ENCODE measurements at regions not wholly inside any gene's neighbourhood (a gene's known extent, or its start where the extent isn't known, plus 50 kb on each side); places are given as distances from the start of the nearest gene placed in this dataset.

DNA sequence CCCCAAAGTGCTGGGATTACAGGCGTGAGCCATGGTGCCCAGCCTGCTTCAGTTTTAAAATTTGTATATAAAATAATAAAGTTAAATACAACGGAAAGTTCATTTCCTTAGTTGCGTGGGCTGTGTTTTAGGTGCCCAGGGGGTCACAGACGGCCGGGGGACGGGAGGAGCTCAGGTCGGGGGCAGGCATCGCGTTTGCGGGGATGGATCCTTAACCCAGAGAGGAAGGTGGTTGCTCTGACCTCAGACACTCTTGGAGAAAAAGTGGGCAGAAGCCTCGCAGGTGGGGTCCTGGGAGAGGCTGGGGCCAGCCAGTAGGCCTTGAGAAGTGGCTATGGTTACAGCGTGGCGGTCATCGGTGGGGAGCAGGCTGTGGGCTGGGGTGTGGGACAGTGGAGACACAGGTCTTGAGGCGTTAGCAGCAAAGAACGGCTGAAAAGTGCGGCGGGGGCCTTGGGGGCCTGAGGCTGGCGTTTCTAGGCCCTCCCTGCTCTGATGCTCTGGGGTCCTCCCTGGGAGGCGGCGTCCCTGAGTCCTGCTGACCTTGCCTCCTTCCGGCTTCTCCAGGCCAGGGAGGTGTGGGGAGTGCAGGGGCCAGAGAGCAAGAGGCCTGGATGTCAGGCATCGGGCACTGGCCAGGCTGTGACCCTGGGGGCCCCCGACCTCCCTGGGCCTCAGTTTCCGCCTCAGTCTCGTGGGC lies 54.4 kb downstream of the UNCX start:
- DNase-seq: no peak

GRCh38 chr7:1287752-1288201 lies 55.1 kb downstream of the UNCX start:
- DNase-seq: no peak

GRCh38 chr7:1288390-1288995 lies 55.8 kb downstream of the UNCX start:
- DNase-seq: no peak

DNA sequence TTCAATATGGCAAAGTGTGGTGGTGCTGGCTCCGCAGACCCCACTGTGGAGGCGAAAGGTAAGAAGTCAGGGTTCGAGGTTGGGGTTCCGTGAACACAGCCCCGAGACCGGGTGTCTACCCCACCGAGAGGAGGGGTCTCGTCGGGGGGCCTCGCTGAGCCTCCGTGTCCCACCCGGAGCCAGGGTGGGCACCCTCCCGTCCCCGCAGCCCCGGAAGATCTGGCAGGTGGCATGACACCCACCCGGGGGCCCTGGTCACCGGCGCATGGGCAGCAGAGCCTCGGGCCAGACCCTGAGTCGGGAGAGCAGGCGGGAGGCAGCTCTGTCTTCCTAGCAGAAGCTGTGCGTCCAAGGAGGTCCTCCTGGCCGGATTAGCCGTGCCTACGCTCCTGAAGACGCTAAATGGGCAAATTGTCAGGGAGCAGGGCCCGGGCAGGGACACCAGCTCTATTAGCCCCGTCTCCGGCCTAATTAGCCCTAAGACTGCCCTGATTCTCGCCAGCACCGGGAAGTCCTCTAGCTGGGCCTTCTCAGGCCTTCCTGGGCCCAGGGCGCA lies 56.4 kb downstream of the UNCX start:
- DNase-seq: no peak

GRCh38 chr7:1289666-1290025 lies 57.0 kb downstream of the UNCX start:
- no peak for DNase-seq

GRCh38 chr7:1290026-1290678 lies 57.5 kb downstream of the UNCX start:
- peak; percentile 21 to 45 for DNase-seq

DNA sequence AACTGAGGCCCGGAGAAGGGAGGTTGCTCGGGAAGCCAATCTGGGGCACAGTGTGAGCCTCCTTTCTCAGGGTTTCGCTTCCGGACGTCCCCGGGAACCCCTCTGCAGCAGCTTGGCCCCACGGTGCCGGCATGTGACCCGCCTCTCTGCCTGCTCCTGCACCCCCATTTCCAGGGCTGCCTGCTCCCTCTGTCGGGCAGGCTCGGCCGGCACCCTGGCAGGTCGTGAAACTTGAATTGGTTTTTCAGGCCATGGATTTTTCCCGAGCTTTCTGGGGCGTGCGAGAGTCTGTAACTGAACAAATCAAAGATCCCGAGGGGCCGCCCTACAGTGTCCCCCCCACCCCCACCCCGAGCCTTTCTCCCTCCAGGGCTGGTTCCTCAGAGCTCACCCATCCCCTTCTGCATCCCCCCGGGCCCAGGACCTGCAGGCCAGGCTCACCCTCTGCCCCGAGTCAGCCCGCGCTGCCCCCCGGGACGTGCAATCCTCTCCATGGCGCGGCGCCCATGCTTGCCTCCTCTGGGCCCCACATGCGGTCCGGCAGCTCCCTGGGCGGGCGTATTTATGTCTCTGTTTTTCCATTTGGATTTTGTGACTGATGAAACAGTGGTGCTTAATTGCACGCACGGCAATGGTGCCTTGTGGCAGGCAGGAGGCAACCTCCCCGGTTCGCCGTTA lies 58.1 kb downstream of the UNCX start:
- DNase-seq: no peak

GRCh38 chr7:1291357-1291689 lies 58.7 kb downstream of the UNCX start:
- no peak for DNase-seq

GRCh38 chr7:1291845-1292765 lies 59.4 kb downstream of the UNCX start:
- DNase-seq: no peak

GRCh38 chr7:1292972-1293830 lies 60.5 kb downstream of the UNCX start:
- no peak for DNase-seq

DNA sequence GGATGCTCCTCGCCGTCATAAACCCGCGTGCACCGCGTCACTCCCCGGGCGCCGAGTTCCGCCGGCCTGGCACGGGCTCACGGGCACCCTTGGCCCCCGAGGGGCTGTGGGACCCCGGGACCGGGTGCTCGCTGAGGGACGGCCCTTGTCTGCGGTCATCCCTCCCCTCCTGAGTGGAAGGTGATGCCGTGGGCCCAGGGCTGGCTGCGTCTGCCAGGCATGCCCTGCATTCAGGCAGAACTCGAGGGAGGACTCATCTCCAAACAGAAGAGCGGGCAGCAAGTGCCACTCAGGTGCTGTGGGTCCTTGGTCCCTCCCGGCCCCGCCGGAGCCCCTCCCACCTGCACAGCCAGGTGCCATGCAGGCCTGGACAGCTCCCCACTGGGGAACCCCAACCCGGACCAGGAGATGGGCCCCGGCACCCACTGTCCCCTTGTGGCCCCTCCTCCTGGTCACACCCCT lies 61.3 kb downstream of the UNCX start:
- DNase-seq: no peak

- no peak for DNase-seq
Measured at GRCh38 chr7:1295776-1296355, 63.2 kb downstream of the UNCX start.

- no peak for DNase-seq
Measured at GRCh38 chr7:1296356-1296981, 63.8 kb downstream of the UNCX start.

GRCh38 chr7:1297017-1297960 lies 64.6 kb downstream of the UNCX start:
- DNase-seq: no peak

- DNase-seq: no peak
Measured at GRCh38 chr7:1298051-1298930, 65.6 kb downstream of the UNCX start.

GRCh38 chr7:1298931-1299885 lies 66.5 kb downstream of the UNCX start:
- no peak for DNase-seq

GRCh38 chr7:1300206-1300605 lies 67.5 kb downstream of the UNCX start:
- no peak for DNase-seq

All from NCI-H2081 (cell line).